B cell (primary cell): ENCODE measurements at regions not wholly inside any gene's neighbourhood (a gene's known extent, or its start where the extent isn't known, plus 50 kb on each side); places are given as distances from the start of the nearest gene placed in this dataset.

ENCODE experiments used
- ATAC-seq: fragments of 200-7000 bp; cut with Tn5 transposase; one replicate; pipeline ENCODE4 v1.10.0; 2021; ENCODE audit warnings: low read depth, mild to moderate bottlenecking, moderate number of reproducible peaks, moderate library complexity
- CTCF ChIA-PET: fragments of 350-600 bp; sonication (Branson Sonifier 250); formaldehyde crosslinking; loops from one replicate; lab custom pipeline; 2021; ENCODE audit warnings: antibody characterized with exemption, inconsistent platforms; lab: Charles Lee
- POLR2A ChIA-PET: fragments of 350-600 bp; sonication (Branson Sonifier 250); formaldehyde crosslinking; loops from one replicate; lab custom pipeline; 2021; ENCODE audit warnings: antibody characterized with exemption; lab: Charles Lee
- DNase-seq: peaks from one replicate; pipeline ENCODE4 v3.0.0; 2013
- H2AFZ ChIP-seq: 2 replicates; pipeline ENCODE4 v1.6.1; 2012; ENCODE audit warnings: mild to moderate bottlenecking, low read depth, low read length; ENCODE audit not compliant: insufficient read depth, poor library complexity, severe bottlenecking
- H3K27ac ChIP-seq, 2 donors: 1 replicate in 1 of 2; 2 replicates in 1 of 2; pipeline ENCODE4 v1.5.1; 2012 to 2013; ENCODE audit warnings: low read length in 2 of 2, mild to moderate bottlenecking in 2 of 2, moderate library complexity in 1 of 2
- H3K27me3 ChIP-seq, 4 experiments: fragments of 200-600 bp in 1 of 4; sonication (generic) in 1 of 4; replicated peaks in 1 of 4; 1 replicate in 2 of 4; 2 replicates in 2 of 4; pipeline versions ENCODE4 v1.6.1 to v1.7.0; 2013 to 2016; ENCODE audit warnings: low read length in 3 of 4, mild to moderate bottlenecking in 2 of 4, mixed read lengths in 1 of 4, moderate library complexity in 1 of 4; ENCODE audit not compliant: insufficient read depth in 4 of 4, control insufficient read depth in 3 of 4; ENCODE audit errors: control extremely low read depth in 1 of 4
- H3K36me3 ChIP-seq, 2 experiments: replicated peaks in 1 of 2; 1 replicate in 1 of 2; 2 replicates in 1 of 2; pipeline versions ENCODE4 v1.6.1 to v1.7.1; 2013; ENCODE audit warnings: low read length in 1 of 2; ENCODE audit not compliant: insufficient read depth in 2 of 2, control insufficient read depth in 1 of 2; ENCODE audit errors: control extremely low read depth in 1 of 2, extremely low read depth in 1 of 2
- H3K4me1 ChIP-seq, 2 donors: fragments of 200-600 bp in 1 of 2; sonication (generic) in 1 of 2; 1 replicate in 1 of 2; 2 replicates in 1 of 2; pipeline versions ENCODE4 v1.5.1 to v1.6.1; 2013 to 2017; ENCODE audit warnings: low read length in 2 of 2; ENCODE audit not compliant: control insufficient read depth in 2 of 2, insufficient read depth in 2 of 2
- H3K4me2 ChIP-seq: replicated peaks from 2 replicates; pipeline ENCODE3; 2012; ENCODE audit warnings: mild to moderate bottlenecking, low read depth, low read length; ENCODE audit not compliant: poor library complexity, severe bottlenecking
- H3K4me3 ChIP-seq, 5 experiments: fragments of 200-600 bp in 1 of 5; sonication (generic) in 1 of 5; 1 replicate in 3 of 5; 2 replicates in 2 of 5; pipeline versions ENCODE4 v1.5.1 to v1.7.0; 2011 to 2016; ENCODE audit warnings: low read length in 4 of 5, mild to moderate bottlenecking in 4 of 5, low read depth in 2 of 5, control low read depth in 1 of 5, moderate library complexity in 1 of 5; ENCODE audit not compliant: insufficient read depth in 1 of 5; ENCODE audit errors: control extremely low read depth in 1 of 5, extremely low read depth in 1 of 5
- H3K79me2 ChIP-seq: fragments of 200-600 bp; sonication (generic); one replicate; pipeline ENCODE4 v1.6.0; 2016; ENCODE audit warnings: low read length; ENCODE audit not compliant: control insufficient read depth, insufficient read depth
- H3K9ac ChIP-seq: fragments of 200-600 bp; sonication (generic); 2 replicates; pipeline ENCODE4 v1.6.1; 2017; ENCODE audit warnings: mild to moderate bottlenecking, low read length, moderate library complexity
- H3K9me3 ChIP-seq, 3 donors: one replicate each; pipeline versions ENCODE4 v1.6.1 to v1.7.1; 2013; ENCODE audit warnings: low read length in 2 of 3; ENCODE audit not compliant: control insufficient read depth in 2 of 3, insufficient read depth in 1 of 3; ENCODE audit errors: control extremely low read depth in 1 of 3
- H4K20me1 ChIP-seq: 2 replicates; pipeline ENCODE4 v1.6.0; 2012; ENCODE audit warnings: mild to moderate bottlenecking, low read length; ENCODE audit not compliant: insufficient read depth, control insufficient read depth, poor library complexity, severe bottlenecking
- H3K27ac Mint-ChIP-seq: one replicate; pipeline ENCODE4 v1.8.0; 2021; ENCODE audit warnings: mixed read lengths
- H3K27me3 Mint-ChIP-seq: one replicate; pipeline ENCODE4 v1.8.0; 2021; ENCODE audit warnings: mixed read lengths
- H3K4me1 Mint-ChIP-seq: one replicate; pipeline ENCODE4 v1.8.0; 2021; ENCODE audit warnings: mixed read lengths
- H3K4me3 Mint-ChIP-seq: one replicate; pipeline ENCODE4 v1.8.0; 2021; ENCODE audit warnings: mixed read lengths
- H3K9me3 Mint-ChIP-seq: one replicate; pipeline ENCODE4 v1.8.0; 2022; ENCODE audit warnings: mixed read lengths; ENCODE audit not compliant: insufficient read depth
- CTCF ChIP-seq: fragments of 200-600 bp; IDR thresholded peaks from one replicate; pipeline ENCODE4 v1.8.0; 2022; ENCODE audit warnings: antibody characterized with exemption, mild to moderate bottlenecking
- EZH2 ChIP-seq: IDR thresholded peaks from 2 replicates; pipeline ENCODE4 v1.6.1; 2012; ENCODE audit warnings: borderline replicate concordance, low read depth, mild to moderate bottlenecking, moderate library complexity, low read length; ENCODE audit not compliant: insufficient read depth, poor library complexity, severe bottlenecking
- WGBS: methylation state at CpG from one replicate; pipeline ENCODE4 v1.1.5; 2013; ENCODE audit warnings: missing lambda C conversion rate; ENCODE audit not compliant: insufficient coverage; 5-methylcytosine and 5-hydroxymethylcytosine counted together
- intact Hi-C: fragments of 100-400 bp; cut with micrococcal nuclease; formaldehyde crosslinking; loops from one replicate; pipeline ENCODE4 v1.10.0; 2022

- H3K79me2 ChIP-seq = no peaks in the 10 kb centered on the region
- POLR2A ChIA-PET = no interaction called here
- no peak for DNase-seq
- no peaks in the 10 kb centered on the region for H3K36me3 ChIP-seq
- no peaks in the 10 kb centered on the region for H3K9me3 Mint-ChIP-seq
- intact Hi-C loops = no loop called here
- TF ChIP-seq CTCF (no peak), EZH2 (no peak)
- H3K4me1 ChIP-seq = no peaks in the 10 kb centered on the region
- no peaks in the 10 kb centered on the region for H4K20me1 ChIP-seq
- H3K27ac Mint-ChIP-seq = no peak overlapping the region
- WGBS = 97% methylated on average over 3 of the region's 4 CpGs
- no peak overlapping the region for H3K27ac ChIP-seq
- H2AFZ ChIP-seq = no peak overlapping the region
- no peaks in the 10 kb centered on the region for H3K4me1 Mint-ChIP-seq
- H3K4me3 ChIP-seq = no peak overlapping the region
- no peak overlapping the region for H3K9ac ChIP-seq
- H3K27me3 ChIP-seq = no peaks in the 10 kb centered on the region
- H3K4me3 Mint-ChIP-seq = no peak overlapping the region
- no peaks in the 10 kb centered on the region for H3K9me3 ChIP-seq
- no peak for ATAC-seq
- no peaks in the 10 kb centered on the region for H3K27me3 Mint-ChIP-seq
- CTCF ChIA-PET = no interaction called here
- H3K4me2 ChIP-seq = no peak overlapping the region
Observed at GRCh38 chr3:84023842-84024241, 934.9 kb upstream of the CADM2 start.

- Histone ChIP-seq H2AFZ (no peak overlapping the region), H3K36me3 (no peaks in the 10 kb centered on the region), H3K9ac (no peak overlapping the region), H3K9me3 (peaks cover 0 to 3% (median 2%) of the 10 kb centered on the region in 3 donors), H3K79me2 (no peaks in the 10 kb centered on the region), H3K4me3 (no peak overlapping the region), H3K4me2 (no peak overlapping the region), H4K20me1 (no peaks in the 10 kb centered on the region), H3K27me3 (no peaks in the 10 kb centered on the region), H3K4me1 (no peaks in the 10 kb centered on the region), H3K27ac (no peak overlapping the region)
- Mint-ChIP-seq H3K4me3 (no peak overlapping the region), H3K4me1 (no peaks in the 10 kb centered on the region), H3K27ac (no peak overlapping the region), H3K9me3 (peaks cover 10% of the 10 kb centered on the region), H3K27me3 (no peaks in the 10 kb centered on the region)
- POLR2A ChIA-PET = no interaction called here
- DNase-seq (no peak), ATAC-seq (no peak)
- TF ChIP-seq CTCF = no peak
- TF ChIP-seq EZH2 = no peak
- intact Hi-C loops = no loop called here
- CTCF ChIA-PET = no interaction called here
- no CpG with 5 or more reads among the region's 3 CpGs for WGBS
Observed at GRCh38 chr3:84039099-84039498, 919.7 kb upstream of the CADM2 start.
